Umbilical cord (tissue), 1 donor: ENCODE measurements at regions not wholly inside any gene's neighbourhood (a gene's known extent, or its start where the extent isn't known, plus 50 kb on each side); places are given as distances from the start of the nearest gene placed in this dataset.

ENCODE experiments used
- DNase-seq: peaks from one replicate; pipeline ENCODE4 v3.0.0-alpha.2; 2015; ENCODE audit warnings: low spot score

- DNase-seq, result no peak
Observed at GRCh38 chr14:98345161-98345560, 926.8 kb downstream of the BCL11B start.

GRCh38 chr14:98347686-98348085 is 924.3 kb downstream of the BCL11B start:
- no peak for DNase-seq

- DNase-seq, result no peak
Observed at GRCh38 chr14:98348505-98348904, 923.5 kb downstream of the BCL11B start.

- DNase-seq, result no peak
Observed at GRCh38 chr14:98350213-98350612, 921.8 kb downstream of the BCL11B start.

- no peak for DNase-seq
Observed at GRCh38 chr14:98364961-98365360, 907.0 kb downstream of the BCL11B start.

- no peak for DNase-seq
Observed at GRCh38 chr14:98366429-98366828, 905.6 kb downstream of the BCL11B start.

- DNase-seq, result no peak
Observed at GRCh38 chr14:98368221-98368620, 903.8 kb downstream of the BCL11B start.

GRCh38 chr14:98368916-98369315 is 903.1 kb downstream of the BCL11B start:
- DNase-seq, result peak; percentile 22

- DNase-seq, result no peak
Observed at GRCh38 chr14:98369344-98369743, 902.7 kb downstream of the BCL11B start.

GRCh38 chr14:98370352-98370751 is 901.6 kb downstream of the BCL11B start:
- DNase-seq, result no peak

- DNase-seq, result no peak
Observed at GRCh38 chr14:98371141-98371540, 900.9 kb downstream of the BCL11B start.

GRCh38 chr14:98374136-98374535 is 897.9 kb downstream of the BCL11B start:
- DNase-seq, result no peak

GRCh38 chr14:98375566-98375965 is 896.4 kb downstream of the BCL11B start:
- DNase-seq, result no peak

GRCh38 chr14:98379830-98380229 is 892.2 kb downstream of the BCL11B start:
- no peak for DNase-seq

- DNase-seq, result no peak
Observed at GRCh38 chr14:98382662-98383061, 889.3 kb downstream of the BCL11B start.

- DNase-seq, result no peak
Observed at GRCh38 chr14:98385851-98386250, 886.1 kb downstream of the BCL11B start.

- DNase-seq, result no peak
Observed at GRCh38 chr14:98391061-98391460, 880.9 kb downstream of the BCL11B start.

GRCh38 chr14:98393527-98393926 is 878.5 kb downstream of the BCL11B start:
- no peak for DNase-seq

- DNase-seq, result no peak
Observed at GRCh38 chr14:98404811-98405210, 867.2 kb downstream of the BCL11B start.

- no peak for DNase-seq
Observed at GRCh38 chr14:98408024-98408555, 863.9 kb downstream of the BCL11B start.

GRCh38 chr14:98408713-98409112 is 863.3 kb downstream of the BCL11B start:
- DNase-seq, result no peak

- DNase-seq, result no peak
Observed at GRCh38 chr14:98411154-98411553, 860.8 kb downstream of the BCL11B start.

GRCh38 chr14:98412431-98412830 is 859.6 kb downstream of the BCL11B start:
- no peak for DNase-seq

GRCh38 chr14:98415766-98416165 is 856.2 kb downstream of the BCL11B start:
- DNase-seq, result no peak
